ENCODE measurements at regions not wholly inside any gene's neighbourhood (a gene's known extent, or its start where the extent isn't known, plus 50 kb on each side); places are given as distances from the start of the nearest gene placed in this dataset.

DNA sequence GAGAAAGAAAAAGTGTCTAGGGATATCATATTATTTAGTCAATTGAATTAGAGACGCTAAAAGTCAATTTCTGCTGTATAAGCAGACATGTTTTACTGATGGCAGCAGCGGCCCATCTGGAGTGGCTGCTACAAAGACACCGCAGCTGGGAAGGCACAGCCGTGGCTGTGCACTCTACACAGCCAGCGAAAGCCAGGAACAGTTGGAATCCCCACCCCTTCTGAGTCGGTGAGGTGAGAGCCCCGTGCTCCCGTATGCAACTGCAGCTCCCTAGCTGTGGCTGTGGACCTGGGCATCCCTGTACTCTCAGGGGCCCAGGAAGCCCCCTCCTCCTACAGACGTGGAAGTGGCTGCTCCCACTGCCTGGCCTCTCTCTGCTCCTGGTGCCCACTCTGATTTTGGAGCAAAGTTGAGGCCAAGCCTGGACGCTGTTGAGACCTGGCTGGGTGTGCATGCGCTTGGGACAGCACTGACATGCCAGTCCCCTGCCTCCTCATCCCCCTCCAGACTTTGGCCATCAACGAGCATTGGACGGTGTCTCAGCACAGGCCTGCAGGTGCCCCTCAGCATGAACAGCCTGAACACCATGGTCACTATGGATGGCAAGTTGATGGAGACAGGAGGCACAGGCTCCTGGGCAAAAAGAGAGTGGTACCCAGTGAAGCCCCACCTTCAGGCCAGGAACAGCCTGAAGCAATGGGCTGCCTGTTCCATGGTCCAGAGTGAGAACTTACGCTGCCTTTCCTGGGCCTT is 944.0 kb upstream of the MIR17HG start:
- H3K27me3 ChIP-seq = no peaks in the 10 kb centered on the region
- H3K4me3 ChIP-seq = no peak overlapping the region
- TF ChIP-seq POLR2A (IDR thresholded peaks at IDR 0.05) (no peak), EP300 (IDR thresholded peaks at IDR 0.05) (no peak), POLR2AphosphoS5 (IDR thresholded peaks at IDR 0.05) (no peak)
- TF ChIP-seq, protein P1, sequence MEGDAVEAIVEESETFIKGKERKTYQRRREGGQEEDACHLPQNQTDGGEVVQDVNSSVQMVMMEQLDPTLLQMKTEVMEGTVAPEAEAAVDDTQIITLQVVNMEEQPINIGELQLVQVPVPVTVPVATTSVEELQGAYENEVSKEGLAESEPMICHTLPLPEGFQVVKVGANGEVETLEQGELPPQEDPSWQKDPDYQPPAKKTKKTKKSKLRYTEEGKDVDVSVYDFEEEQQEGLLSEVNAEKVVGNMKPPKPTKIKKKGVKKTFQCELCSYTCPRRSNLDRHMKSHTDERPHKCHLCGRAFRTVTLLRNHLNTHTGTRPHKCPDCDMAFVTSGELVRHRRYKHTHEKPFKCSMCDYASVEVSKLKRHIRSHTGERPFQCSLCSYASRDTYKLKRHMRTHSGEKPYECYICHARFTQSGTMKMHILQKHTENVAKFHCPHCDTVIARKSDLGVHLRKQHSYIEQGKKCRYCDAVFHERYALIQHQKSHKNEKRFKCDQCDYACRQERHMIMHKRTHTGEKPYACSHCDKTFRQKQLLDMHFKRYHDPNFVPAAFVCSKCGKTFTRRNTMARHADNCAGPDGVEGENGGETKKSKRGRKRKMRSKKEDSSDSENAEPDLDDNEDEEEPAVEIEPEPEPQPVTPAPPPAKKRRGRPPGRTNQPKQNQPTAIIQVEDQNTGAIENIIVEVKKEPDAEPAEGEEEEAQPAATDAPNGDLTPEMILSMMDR (IDR thresholded peaks at IDR 0.05) = no peak
- WGBS, 2 donors (ENCODE audit: low coverage in 1 of 2) = 84 to 89% methylated on average over 5 of the region's 14 CpGs
- no peaks in the 10 kb centered on the region for H3K36me3 ChIP-seq
- no peak overlapping the region for H3K27ac ChIP-seq
- no peaks in the 10 kb centered on the region for H3K9me3 ChIP-seq
- no peak for ATAC-seq
- no peaks in the 10 kb centered on the region for H3K4me1 ChIP-seq

DNA sequence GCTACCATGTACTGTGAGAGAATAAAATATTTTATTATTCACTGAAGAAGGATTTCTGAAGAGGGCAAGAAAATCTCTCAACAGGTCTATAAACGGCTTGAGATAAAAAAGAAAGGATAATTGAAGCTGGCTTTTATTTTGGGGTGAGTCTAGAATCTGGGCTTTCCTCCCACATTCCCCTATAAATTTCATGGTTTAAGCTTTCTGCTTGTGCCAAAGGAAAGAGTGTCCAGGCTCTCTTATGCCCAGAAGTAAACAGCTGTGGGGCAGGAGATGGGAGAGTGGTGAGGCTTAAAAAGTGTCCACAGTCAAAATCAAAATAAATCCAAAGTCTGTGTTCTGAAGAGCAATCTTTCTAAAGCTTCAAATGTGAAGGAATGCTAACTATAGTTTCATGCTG is 942.2 kb upstream of the MIR17HG start:
- no peak for ATAC-seq
- Histone ChIP-seq H3K27ac (no peak overlapping the region), H3K36me3 (no peaks in the 10 kb centered on the region), H3K9me3 (no peaks in the 10 kb centered on the region), H3K27me3 (no peaks in the 10 kb centered on the region), H3K4me3 (no peak overlapping the region), H3K4me1 (no peaks in the 10 kb centered on the region)
- WGBS, 2 donors (ENCODE audit: low coverage in 1 of 2) = 43 to 67% methylated on average over 1 of the region's 1 CpG
- TF ChIP-seq POLR2A (IDR thresholded peaks at IDR 0.05) (no peak), EP300 (IDR thresholded peaks at IDR 0.05) (no peak), POLR2AphosphoS5 (IDR thresholded peaks at IDR 0.05) (no peak)
- TF ChIP-seq, protein P1 (IDR thresholded peaks at IDR 0.05) = no peak

DNA sequence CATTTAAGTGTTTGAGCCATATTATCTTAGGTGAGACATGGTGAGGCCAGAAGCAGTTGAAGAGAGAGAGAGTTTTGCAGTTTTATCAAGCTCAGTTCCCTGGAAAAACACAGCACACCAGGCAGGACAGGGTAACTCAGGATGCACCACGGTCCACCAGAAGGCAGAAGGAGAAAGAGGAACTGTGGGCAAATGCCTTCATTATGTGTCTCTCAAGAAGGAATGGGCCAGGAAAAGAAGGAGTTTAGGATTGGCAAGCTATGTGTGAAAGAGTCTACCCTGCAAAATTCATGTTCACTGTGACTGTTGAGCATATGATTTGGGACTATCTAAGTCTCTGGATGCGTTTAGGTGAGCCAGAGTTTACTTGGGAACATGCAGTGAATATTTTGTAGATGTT is 934.5 kb upstream of the MIR17HG start:
- no peaks in the 10 kb centered on the region for H3K9me3 ChIP-seq
- no peaks in the 10 kb centered on the region for H3K36me3 ChIP-seq
- 55 to 76% methylated on average over 2 of the region's 2 CpGs for WGBS, 2 donors (ENCODE audit: low coverage in 1 of 2)
- no peak overlapping the region for H3K4me3 ChIP-seq
- ATAC-seq = no peak
- no peak overlapping the region for H3K27ac ChIP-seq
- TF ChIP-seq EP300 (IDR thresholded peaks at IDR 0.05) = no peak
- H3K27me3 ChIP-seq = no peaks in the 10 kb centered on the region
- H3K4me1 ChIP-seq = no peaks in the 10 kb centered on the region

DNA sequence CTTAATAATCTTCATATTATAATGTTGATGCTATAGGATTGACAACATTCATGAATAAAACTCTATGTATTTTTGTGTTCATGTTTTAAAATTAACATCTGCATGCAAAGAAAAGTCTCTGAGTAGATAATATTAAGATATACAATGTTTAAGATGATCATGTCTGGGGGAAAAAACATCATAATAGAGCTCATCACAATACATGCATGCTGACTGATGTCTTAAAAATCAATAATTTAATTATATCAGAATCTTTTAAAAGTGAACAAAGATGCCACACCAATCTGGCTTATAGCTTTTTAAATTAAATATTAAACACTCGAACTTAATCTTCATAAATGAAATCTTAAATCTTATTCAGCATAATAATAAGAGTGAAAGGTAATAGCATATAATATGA is 933.9 kb upstream of the MIR17HG start:
- TF ChIP-seq, protein P1 (IDR thresholded peaks at IDR 0.05) = no peak
- TF ChIP-seq EP300 (IDR thresholded peaks at IDR 0.05) (no peak), POLR2A (IDR thresholded peaks at IDR 0.05) (no peak), POLR2AphosphoS5 (IDR thresholded peaks at IDR 0.05) (no peak)
- Histone ChIP-seq H3K36me3 (no peaks in the 10 kb centered on the region), H3K27ac (no peak overlapping the region), H3K4me3 (no peak overlapping the region), H3K9me3 (no peaks in the 10 kb centered on the region), H3K27me3 (no peaks in the 10 kb centered on the region), H3K4me1 (no peaks in the 10 kb centered on the region)
- no peak for ATAC-seq
- 0% methylated on average over 1 of the region's 1 CpG for WGBS, 2 donors (ENCODE audit: low coverage in 1 of 2)

DNA sequence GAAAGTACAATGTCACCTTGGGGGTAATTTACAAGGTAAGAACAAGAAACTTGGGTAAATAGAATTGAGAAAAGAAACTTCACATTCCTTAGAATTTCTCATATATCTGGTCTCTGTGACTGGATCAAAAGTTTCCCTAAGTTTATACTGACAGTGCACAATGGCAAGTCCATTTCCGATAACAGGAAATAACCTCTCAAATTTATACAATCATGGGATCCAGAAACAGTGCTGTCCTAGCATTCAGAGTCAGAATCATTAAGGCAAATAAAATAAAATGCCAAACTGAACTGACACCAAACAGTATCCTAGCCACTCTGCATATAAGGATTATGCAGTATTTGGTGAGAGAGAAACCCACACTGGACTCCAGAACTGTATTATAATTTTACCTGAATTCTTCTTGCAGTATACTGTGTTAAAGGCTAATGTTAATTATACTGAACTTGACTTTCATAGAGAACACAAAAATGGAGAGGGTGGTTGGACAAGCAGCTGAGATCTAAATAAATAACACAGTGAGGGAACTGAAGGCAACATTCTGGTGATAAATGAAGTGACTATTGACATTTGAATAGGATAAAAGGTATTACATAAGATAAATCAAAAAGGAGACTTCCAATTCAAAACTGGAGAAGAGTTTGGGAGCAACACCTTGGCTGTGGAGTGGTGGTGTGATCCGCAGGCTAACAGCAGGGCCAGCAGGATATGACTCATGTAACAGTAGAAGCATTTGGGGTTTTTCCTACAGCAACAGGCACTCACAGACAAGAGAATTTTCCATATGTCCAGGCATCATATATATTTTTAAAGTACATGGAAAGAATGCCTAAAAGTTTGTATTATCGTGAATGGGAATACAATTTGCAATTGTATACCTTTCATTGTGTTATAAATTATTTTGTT is 932.5 kb upstream of the MIR17HG start:
- Histone ChIP-seq H3K4me1 (no peaks in the 10 kb centered on the region), H3K4me3 (no peak overlapping the region), H3K9me3 (no peaks in the 10 kb centered on the region), H3K27ac (no peak overlapping the region), H3K36me3 (no peaks in the 10 kb centered on the region), H3K27me3 (no peaks in the 10 kb centered on the region)
- WGBS, 2 donors (ENCODE audit: low coverage in 1 of 2) = 71 to 75% methylated on average over 3 of the region's 3 CpGs
- ATAC-seq = no peak
- TF ChIP-seq EP300 (IDR thresholded peaks at IDR 0.05) = no peak
- TF ChIP-seq, protein P1 (IDR thresholded peaks at IDR 0.05) = no peak

Data from gastroesophageal sphincter (tissue), 4 donors.